OCI-M1 (cell line): ENCODE measurements at regions not wholly inside any gene's neighbourhood (a gene's known extent, or its start where the extent isn't known, plus 50 kb on each side); places are given as distances from the start of the nearest gene placed in this dataset.

Source experiments
- DNase-seq: peaks from one replicate; lab custom pipeline; 2025; lab: John Stamatoyannopoulos, UW

DNA sequence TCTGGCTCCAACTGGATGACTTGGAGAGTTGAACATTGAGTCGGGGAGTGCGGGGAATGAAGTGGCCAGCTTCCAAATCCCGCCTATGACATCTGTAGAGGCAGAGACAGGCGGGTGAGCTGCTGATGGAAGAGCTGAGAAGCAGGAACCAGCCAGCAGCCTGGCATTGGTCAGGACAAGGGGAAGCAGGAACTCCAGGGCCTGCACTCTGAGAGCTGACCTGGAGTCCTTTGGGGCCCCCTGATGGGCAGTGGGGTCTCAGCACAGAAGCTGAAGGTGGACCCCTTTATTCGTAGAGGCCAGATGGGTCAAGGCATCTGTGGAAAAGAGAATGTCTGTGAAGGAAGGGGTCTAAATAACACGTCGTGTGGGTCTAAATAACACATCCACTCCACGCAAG lies 57.0 kb downstream of the SEC61G start:
- DNase-seq: no peak

- no peak for DNase-seq
Measured at GRCh38 chr7:54699715-54700114, 59.3 kb downstream of the SEC61G start.

GRCh38 chr7:54697659-54698186 lies 61.3 kb downstream of the SEC61G start:
- no peak for DNase-seq

- no peak for DNase-seq
Measured at GRCh38 chr7:54690892-54691291, 68.1 kb downstream of the SEC61G start.

DNA sequence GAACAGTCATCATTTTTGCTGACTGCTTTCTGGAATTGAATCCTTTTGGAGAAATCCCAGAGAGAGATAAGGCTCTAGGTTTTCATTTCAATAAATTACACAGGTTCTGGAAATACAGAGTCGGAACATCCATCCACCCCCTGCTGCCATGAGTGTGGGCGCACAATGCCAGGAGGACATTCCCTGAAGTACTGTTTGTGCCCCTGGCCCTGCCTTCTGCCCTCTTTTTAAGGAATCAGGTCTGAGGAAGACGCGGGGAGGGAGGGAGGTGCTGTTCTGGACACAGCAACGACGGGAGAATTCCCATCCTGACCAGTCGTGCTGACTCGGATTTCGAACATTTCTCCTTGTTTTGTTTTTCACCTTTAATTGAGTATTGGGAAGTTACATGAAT lies 69.0 kb downstream of the SEC61G start:
- no peak for DNase-seq

DNA sequence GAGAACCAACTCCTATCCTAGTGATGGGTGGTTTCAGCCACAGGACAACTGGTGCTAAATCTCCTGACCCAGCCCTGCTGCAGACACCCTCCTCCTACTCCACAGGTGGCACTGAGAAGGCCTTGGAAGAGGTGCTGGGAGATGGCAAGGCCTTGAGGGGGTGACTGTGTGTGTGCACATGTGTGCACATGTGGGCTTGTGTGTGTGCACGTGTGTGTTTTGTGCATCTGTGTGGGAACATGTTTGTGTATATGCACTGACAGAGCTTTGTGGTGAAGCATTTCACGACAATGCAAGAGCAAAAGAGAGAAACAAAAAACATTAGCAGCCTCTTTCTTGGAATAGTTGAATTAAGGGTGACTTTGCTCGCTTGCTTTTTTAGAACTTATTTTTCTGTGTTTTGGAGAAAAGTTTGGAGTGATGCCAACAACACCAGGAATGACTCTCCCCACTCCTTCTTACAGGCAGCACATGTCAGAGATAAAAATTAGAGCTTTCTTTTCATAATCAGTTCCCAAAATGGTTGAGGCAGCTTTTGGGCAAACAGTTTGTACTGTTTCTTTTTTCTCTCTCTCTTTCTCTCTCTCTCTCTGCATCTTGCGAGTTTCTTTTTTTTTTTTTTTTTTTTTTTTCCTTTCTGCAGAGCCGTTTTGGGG lies 69.5 kb downstream of the SEC61G start:
- no peak for DNase-seq

- no peak for DNase-seq
Measured at GRCh38 chr7:54687462-54688212, 71.4 kb downstream of the SEC61G start.

DNA sequence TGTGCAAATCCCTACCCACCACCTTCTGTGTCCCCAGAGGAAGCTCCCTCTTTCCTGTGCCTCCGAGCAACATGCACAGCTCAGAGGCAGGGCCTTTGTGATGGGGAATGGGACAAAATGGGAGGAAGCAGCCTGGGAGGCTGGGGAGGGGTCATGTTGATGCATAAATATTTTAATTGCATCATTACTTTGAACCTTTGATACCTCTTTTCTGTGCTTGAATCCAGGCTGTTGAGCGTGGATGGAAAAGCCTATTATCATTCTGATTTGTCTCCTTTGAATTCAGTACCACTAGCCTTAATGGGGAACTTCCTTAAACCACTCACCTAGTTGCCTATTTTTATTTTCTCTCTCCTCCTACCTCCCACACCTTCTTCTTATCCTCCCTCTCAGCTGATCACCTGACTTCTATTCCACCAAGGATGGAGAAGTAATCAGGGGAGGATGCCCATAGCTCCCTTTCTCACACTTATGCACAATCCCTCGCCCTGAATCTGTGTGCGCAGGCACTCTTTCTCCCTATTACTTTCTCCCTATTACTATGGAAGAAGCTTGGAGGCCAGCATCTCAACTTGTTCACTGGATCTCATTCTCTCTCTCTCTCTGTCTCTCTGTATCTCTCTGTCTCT lies 78.5 kb downstream of the SEC61G start:
- DNase-seq: no peak

GRCh38 chr7:54679490-54679817 lies 79.6 kb downstream of the SEC61G start:
- no peak for DNase-seq

DNA sequence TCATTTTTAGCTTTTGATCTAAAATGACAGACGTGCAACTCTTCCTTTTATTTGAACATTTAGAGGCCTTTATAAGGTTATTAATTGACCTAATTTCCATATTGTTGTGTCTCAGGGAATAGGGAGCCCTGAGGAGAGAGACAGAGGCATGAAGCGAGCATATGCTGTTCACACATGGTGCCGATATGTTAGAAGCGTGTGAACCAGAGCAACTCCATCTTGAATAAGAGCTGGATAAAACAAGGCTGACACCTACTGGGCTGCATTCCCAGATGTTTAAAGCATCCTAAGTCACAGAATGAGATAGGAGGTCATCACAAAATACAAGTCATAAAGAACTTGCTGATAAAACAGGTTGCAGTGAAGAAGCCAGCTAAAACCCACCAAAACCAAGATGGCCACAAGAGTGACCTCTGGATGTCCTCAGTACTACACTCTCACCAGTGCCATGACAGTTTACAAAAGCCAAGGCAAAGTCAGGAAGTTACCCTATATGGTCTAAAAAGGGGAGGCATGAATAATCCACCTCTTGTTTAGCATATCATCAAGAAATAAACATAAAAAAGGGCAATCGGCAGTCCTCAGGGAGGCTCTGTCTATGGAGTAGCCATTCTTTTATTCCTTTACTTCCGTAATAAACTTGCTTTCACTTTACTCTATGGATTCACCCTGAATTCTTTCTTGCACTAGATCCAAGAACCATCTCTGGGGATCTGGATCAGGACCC lies 80.1 kb downstream of the SEC61G start:
- peak; percentile 0 for DNase-seq

- no peak for DNase-seq
Measured at GRCh38 chr7:54674891-54675290, 84.1 kb downstream of the SEC61G start.

DNA sequence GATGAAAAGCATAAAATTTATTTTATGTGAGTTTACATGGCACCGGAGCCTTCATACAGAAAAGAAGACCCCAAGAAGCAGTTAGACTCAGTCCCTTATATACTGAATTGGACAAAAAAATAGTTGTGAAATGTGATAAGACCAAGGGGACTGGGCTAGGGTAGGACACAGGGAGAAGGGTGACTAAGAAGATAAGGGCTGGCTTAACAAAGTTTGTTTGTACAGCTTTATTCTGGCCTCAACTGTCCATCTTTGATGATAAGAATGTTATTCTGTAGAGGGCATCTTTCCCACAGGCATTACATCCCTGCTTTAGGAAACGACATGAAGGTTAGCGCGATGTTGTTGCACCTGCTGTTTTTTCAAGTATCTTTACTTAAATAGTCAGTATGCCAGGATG lies 86.5 kb downstream of the SEC61G start:
- DNase-seq: no peak

GRCh38 chr7:54664235-54665228 lies 94.5 kb downstream of the SEC61G start:
- DNase-seq: peak; percentile 52

DNA sequence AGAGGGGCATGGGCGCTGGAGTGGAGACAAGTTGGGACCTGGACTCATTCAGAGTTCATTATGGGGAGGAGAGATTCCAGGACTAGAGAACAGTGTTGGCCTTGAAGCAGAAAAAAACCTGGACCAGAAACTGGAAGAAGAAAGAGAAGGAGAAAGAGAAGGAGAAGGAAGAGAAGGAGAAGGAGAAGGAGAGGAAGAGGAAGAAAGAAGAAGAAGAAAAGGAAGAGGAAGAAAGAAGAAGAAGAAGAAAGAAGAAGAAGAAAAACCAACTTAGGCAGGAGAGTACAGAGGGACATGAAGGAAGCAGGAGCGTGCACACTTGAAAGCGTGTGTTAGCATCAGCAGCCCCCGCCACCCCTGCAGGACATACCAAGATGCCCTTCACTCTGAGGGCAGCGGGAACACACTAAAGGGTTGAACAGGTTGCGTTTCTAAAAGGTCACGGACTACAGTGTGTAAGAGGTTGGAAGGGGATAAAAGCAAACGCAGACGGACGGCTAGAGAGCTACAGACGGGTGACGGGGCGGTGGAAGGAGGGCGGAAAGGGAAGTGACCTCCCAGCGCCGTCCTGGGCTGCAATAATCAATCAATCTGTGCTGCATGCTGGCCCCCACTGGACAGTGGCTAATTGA lies 95.3 kb downstream of the SEC61G start:
- no peak for DNase-seq

GRCh38 chr7:54663186-54663585 lies 95.8 kb downstream of the SEC61G start:
- DNase-seq: no peak

DNA sequence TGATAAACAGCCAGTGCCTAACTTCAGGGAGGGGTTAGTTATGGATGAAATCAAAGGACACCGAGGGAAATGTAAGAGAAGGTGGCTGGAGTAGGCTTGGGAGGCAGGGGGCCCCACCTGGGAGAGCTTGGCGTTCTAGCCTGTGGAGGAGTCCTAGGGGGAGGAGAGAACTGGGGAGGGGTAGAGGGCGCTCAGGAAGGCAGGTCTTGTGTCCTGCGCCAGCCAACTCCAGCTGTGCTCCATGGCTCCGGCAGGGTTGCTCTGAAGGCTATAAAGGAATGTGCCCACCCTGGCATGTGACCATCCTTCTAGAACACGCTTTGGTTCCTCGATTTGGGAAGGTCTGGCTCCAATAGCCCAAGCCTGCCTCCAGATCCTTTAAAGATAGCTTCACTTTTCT lies 96.3 kb downstream of the SEC61G start:
- DNase-seq: no peak

DNA sequence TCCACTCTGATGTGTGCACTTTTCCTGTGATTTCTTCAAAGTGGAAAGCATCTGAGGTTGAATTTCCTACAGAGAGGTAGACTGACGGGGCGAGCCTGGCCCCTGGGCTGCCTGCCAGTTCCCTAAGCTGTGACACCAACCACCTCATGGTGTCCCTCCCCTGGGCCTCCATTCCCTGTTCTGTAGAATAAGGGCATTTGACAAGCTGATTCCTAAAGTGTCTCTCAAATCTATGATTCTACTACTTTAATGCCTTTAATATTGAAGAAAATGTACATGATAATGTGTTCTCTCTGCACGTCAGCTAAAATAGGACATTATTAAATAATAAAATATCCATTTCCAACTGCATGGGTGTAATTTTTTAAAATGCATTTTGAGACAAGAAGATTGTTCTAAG lies 105.1 kb downstream of the SEC61G start:
- DNase-seq: no peak

DNA sequence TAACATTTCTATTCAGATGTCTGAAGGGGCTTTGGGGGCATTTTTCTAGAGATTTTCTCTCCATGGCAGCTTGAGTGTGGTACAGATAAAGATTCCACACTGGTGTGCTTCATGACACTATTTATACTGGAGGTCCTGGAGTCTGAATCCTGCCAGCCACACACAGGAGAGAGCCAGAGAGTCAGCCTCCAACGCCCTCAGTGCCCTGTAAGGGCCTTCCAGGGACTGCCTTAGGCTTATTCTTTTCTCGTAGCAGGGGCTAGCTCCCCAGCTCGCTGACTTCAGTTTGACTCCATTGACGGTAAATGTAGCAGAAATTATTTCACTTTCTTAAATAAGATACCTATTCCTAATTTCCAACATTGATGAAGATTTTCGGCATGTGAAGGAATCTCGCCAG lies 100.9 kb downstream of the VSTM2A start:
- DNase-seq: no peak

GRCh38 chr7:54637712-54638396 lies 95.7 kb downstream of the VSTM2A start:
- no peak for DNase-seq

- no peak for DNase-seq
Measured at GRCh38 chr7:54632696-54633095, 90.5 kb downstream of the VSTM2A start.
